ENCODE measurements at regions not wholly inside any gene's neighbourhood (a gene's known extent, or its start where the extent isn't known, plus 50 kb on each side); places are given as distances from the start of the nearest gene placed in this dataset.

- peaks cover 0 to 2% of the 10 kb centered on the region in 2 experiments; a peak in 2 of 4 replicates for H3K4me1 Mint-ChIP-seq
- no CpG with 5 or more reads among the region's 6 CpGs for WGBS (ENCODE audit: extremely low coverage, insufficient read length, low lambda C conversion rate)
- H3K56ac ChIP-seq (ENCODE audit: insufficient read length, low read depth, low read length) = no peak overlapping the region
- H2BK12ac ChIP-seq (ENCODE audit: insufficient read length, low read depth, low read length) = no peak overlapping the region
- H3K79me2 ChIP-seq (ENCODE audit: insufficient read depth, low read length) = no peaks in the 10 kb centered on the region; the same call in 1 of the 2 replicates
- no peaks in the 10 kb centered on the region for H3K4me1 ChIP-seq (ENCODE audit: insufficient read depth, low read length)
- no peak overlapping the region for H3K4me2 ChIP-seq (ENCODE audit: insufficient read depth, insufficient read length, low read length)
- no peak overlapping the region for H4K5ac ChIP-seq (ENCODE audit: insufficient read length, low read depth, low read length)
- H3K27ac ChIP-seq (ENCODE audit: insufficient read length, low read depth, low read length) = no peak overlapping the region
- no peaks in the 10 kb centered on the region for H3K79me1 ChIP-seq (ENCODE audit: insufficient read depth, low read depth, low read length, poor library complexity, severe bottlenecking)
- peaks cover 21 to 37% (median 34%) of the 10 kb centered on the region in 3 experiments for H3K36me3 Mint-ChIP-seq (ENCODE audit: insufficient read depth in 1 of 3, low read depth in 3 of 3)
- no peak overlapping the region for H3K9ac ChIP-seq (ENCODE audit: extremely low read depth, insufficient read length, low read length)
- no peak for DNase-seq
- TF ChIP-seq CTCF (conservative IDR thresholded peaks at IDR 0.05) = no peak
- no peak overlapping the region for H2BK20ac ChIP-seq (ENCODE audit: low read depth, low read length, poor library complexity, severe bottlenecking)
- H4K91ac ChIP-seq (ENCODE audit: insufficient read length, low read depth, low read length) = no peak overlapping the region
- no peak overlapping the region for H3K4me3 Mint-ChIP-seq
- H3K14ac ChIP-seq (ENCODE audit: insufficient read depth, low read length) = no peak overlapping the region
- no peak overlapping the region for H3T11ph ChIP-seq (ENCODE audit: low read length)
- no peak overlapping the region for H3K4ac ChIP-seq (ENCODE audit: low read depth, low read length)
- no peak overlapping the region for H2AFZ ChIP-seq (ENCODE audit: low read length)
- H3K9me3 Mint-ChIP-seq = peaks cover 4 to 6% of the 10 kb centered on the region in 2 experiments
- no peaks in the 10 kb centered on the region for H3K9me3 ChIP-seq (ENCODE audit: control insufficient read depth, low read depth, low read length)
- no peak overlapping the region for H2BK5ac ChIP-seq (ENCODE audit: insufficient read length, low read length)
- no peak overlapping the region for H3K18ac ChIP-seq (ENCODE audit: insufficient read length, low read depth, low read length)
- H2BK120ac ChIP-seq (ENCODE audit: low read depth, low read length, poor library complexity, severe bottlenecking) = no peak overlapping the region
- no peak overlapping the region for H2BK15ac ChIP-seq (ENCODE audit: low read depth, low read length)
- H2AK5ac ChIP-seq (ENCODE audit: insufficient read length, low read length) = no peak overlapping the region
- no peaks in the 10 kb centered on the region for H3K27me3 Mint-ChIP-seq (ENCODE audit: low read depth)
- peak overlapping the region in 2 of 3 experiments; percentile 64 to 81; a peak in 1 of 7 replicates for H3K27ac Mint-ChIP-seq
- no peak overlapping the region for H3K23ac ChIP-seq (ENCODE audit: insufficient read length, low read depth, low read length)
- no peaks in the 10 kb centered on the region for H4K20me1 ChIP-seq (ENCODE audit: control insufficient read depth, insufficient read depth, insufficient read length)
- no peak overlapping the region for H4K8ac ChIP-seq (replicated peaks; ENCODE audit: insufficient read length, low read depth, low read length)
- H3K27me3 ChIP-seq (ENCODE audit: insufficient read depth, low read length) = no peaks in the 10 kb centered on the region
- H3K23me2 ChIP-seq (ENCODE audit: insufficient read length, low read depth, low read length, poor library complexity, severe bottlenecking) = no peaks in the 10 kb centered on the region
These were observed 209.3 kb upstream of the RGS6 start for GRCh38 chr14:71722885-71723284.
